ENCODE measurements at regions not wholly inside any gene's neighbourhood (a gene's known extent, or its start where the extent isn't known, plus 50 kb on each side); places are given as distances from the start of the nearest gene placed in this dataset.

DNA sequence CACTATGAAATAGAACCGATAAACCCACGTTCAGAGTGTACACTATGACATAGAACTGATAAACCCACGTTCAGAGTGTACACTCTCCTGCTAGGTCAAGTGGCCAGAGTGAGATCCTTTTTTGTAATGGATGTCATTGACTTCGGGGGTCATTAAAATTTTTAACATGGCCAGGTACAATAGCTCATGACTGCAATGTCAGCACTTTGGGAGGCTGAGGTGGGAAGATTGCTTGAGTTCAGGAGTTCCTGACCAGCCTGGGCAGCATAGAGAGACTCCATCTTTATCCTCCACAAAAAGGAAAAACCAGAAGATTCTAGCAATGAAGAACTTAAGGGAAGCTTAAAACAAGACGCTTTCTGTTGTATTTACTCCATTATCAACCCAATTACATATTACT is 439.7 kb upstream of the FRG1 start:
- intact Hi-C loops (cut with DNase I, micrococcal nuclease), result no loop called here
- H3K4me3 Mint-ChIP-seq, result no peak overlapping the region

DNA sequence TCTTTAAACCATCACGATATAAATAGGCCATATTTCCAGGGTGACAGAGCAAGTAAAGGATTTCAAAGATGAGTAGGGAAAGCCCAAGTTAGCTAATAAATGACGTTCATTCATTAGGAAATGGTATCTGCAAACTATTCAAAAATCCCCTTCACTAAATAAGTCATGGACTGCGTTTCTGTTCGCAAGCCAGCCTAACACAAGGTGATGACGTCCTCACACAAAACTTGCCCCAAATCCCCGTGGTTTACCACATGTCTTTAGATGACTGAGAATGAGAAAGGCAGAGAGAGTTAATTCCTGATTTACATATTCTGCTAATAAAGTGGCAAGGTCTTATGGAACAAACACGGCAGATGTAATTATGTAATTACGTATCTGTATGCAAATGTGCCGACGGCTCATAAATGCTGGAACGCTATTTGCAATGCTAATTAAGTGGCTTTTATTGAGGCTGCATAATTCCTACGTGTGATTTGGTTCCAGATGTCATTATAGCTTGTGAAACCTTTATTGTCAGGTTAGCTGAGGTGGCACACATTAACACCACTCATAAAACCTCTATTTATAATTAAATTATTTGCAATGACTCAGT is 437.7 kb upstream of the FRG1 start:
- Mint-ChIP-seq H3K9me3 (peaks cover 3% of the 10 kb centered on the region), H3K4me3 (no peak overlapping the region)
- TF ChIP-seq, protein P1, sequence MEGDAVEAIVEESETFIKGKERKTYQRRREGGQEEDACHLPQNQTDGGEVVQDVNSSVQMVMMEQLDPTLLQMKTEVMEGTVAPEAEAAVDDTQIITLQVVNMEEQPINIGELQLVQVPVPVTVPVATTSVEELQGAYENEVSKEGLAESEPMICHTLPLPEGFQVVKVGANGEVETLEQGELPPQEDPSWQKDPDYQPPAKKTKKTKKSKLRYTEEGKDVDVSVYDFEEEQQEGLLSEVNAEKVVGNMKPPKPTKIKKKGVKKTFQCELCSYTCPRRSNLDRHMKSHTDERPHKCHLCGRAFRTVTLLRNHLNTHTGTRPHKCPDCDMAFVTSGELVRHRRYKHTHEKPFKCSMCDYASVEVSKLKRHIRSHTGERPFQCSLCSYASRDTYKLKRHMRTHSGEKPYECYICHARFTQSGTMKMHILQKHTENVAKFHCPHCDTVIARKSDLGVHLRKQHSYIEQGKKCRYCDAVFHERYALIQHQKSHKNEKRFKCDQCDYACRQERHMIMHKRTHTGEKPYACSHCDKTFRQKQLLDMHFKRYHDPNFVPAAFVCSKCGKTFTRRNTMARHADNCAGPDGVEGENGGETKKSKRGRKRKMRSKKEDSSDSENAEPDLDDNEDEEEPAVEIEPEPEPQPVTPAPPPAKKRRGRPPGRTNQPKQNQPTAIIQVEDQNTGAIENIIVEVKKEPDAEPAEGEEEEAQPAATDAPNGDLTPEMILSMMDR (IDR thresholded peaks at IDR 0.05), result no peak

More for the DNA sequence above, 439.7 kb upstream of the FRG1 start:
- Mint-ChIP-seq H3K36me3 (ENCODE audit: low read depth) (no peaks in the 10 kb centered on the region), H3K27ac (no peak overlapping the region), H3K27me3 (no peaks in the 10 kb centered on the region), H3K4me1 (ENCODE audit: low read depth) (no peaks in the 10 kb centered on the region), H3K9me3 (peaks cover 3% of the 10 kb centered on the region)
- ChIA-PET POLR2A (no interaction called here), CTCF (no interaction called here)
- no peaks in the 10 kb centered on the region for H3K4me1 ChIP-seq (ENCODE audit: insufficient read depth, low read length)
- no peaks in the 10 kb centered on the region for H3K36me3 ChIP-seq (ENCODE audit: insufficient read depth, low read length)
- H3K27me3 ChIP-seq (ENCODE audit: control insufficient read depth in 1 of 2, insufficient read depth in 2 of 2, low read length in 2 of 2), result no peaks in the 10 kb centered on the region
- DNase-seq (no peak), ATAC-seq (ENCODE audit: poor library complexity) (no peak)
- no peak overlapping the region for H3K27ac ChIP-seq (ENCODE audit: low read depth in 1 of 2, low read length in 2 of 2)
- peaks cover 0 to 34% of the 10 kb centered on the region in 2 experiments for H3K9me3 ChIP-seq (ENCODE audit: control insufficient read depth in 1 of 2, insufficient read depth in 1 of 2, low read length in 2 of 2)
- TF ChIP-seq, protein P1 (IDR thresholded peaks at IDR 0.05), result no peak
- H3K4me3 ChIP-seq (ENCODE audit: low read length), result no peak overlapping the region

DNA sequence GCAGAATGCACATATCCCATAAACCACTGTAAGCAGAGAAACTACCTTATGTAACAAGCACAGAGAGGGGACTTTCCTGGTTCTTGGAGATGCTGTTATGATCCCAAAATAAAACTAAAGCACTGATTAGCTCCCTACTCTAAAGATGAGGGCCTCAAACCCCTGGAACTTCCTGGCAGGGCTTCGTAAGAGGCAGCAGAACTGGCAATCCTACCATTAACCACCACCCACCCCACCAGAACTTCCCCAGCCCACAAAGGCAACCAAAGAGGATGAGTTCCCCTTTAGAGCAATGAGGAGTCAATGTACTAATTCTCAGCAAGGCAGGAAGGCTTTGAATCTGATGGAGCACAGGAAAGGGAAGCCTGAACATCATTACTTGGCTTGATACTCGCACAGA is 436.5 kb upstream of the FRG1 start:
- Mint-ChIP-seq H3K9me3 (peaks cover 3% of the 10 kb centered on the region), H3K27me3 (no peaks in the 10 kb centered on the region), H3K4me1 (ENCODE audit: low read depth) (no peaks in the 10 kb centered on the region), H3K27ac (no peak overlapping the region), H3K36me3 (ENCODE audit: low read depth) (no peaks in the 10 kb centered on the region), H3K4me3 (no peak overlapping the region)
- intact Hi-C loops (cut with DNase I, micrococcal nuclease), result no loop called here
- TF ChIP-seq, protein P1 (IDR thresholded peaks at IDR 0.05), result no peak
- H3K36me3 ChIP-seq (ENCODE audit: insufficient read depth, low read length), result no peaks in the 10 kb centered on the region
- no peaks in the 10 kb centered on the region for H3K27me3 ChIP-seq (ENCODE audit: control insufficient read depth in 1 of 2, insufficient read depth in 2 of 2, low read length in 2 of 2)
- no peak overlapping the region for H3K4me3 ChIP-seq (ENCODE audit: low read length)
- DNase-seq, result peak in 1 of 14 experiments; percentile 2
- H3K4me1 ChIP-seq (ENCODE audit: insufficient read depth, low read length), result no peaks in the 10 kb centered on the region
- no peak for ATAC-seq (ENCODE audit: poor library complexity)
- peaks cover 0 to 15% of the 10 kb centered on the region in 2 experiments for H3K9me3 ChIP-seq (ENCODE audit: control insufficient read depth in 1 of 2, insufficient read depth in 1 of 2, low read length in 2 of 2)
- no peak overlapping the region for H3K27ac ChIP-seq (ENCODE audit: low read depth in 1 of 2, low read length in 2 of 2)
- CTCF ChIA-PET, result no interaction called here
- POLR2A ChIA-PET, result no interaction called here

More for the DNA sequence above, 437.7 kb upstream of the FRG1 start:
- ATAC-seq (ENCODE audit: poor library complexity) (no peak), DNase-seq (no peak)
- no peaks in the 10 kb centered on the region for H3K36me3 ChIP-seq (ENCODE audit: insufficient read depth, low read length)
- intact Hi-C loops (cut with DNase I, micrococcal nuclease), result no loop called here
- Mint-ChIP-seq H3K4me1 (ENCODE audit: low read depth) (no peaks in the 10 kb centered on the region), H3K27me3 (no peaks in the 10 kb centered on the region), H3K27ac (no peak overlapping the region), H3K36me3 (ENCODE audit: low read depth) (no peaks in the 10 kb centered on the region)
- H3K27ac ChIP-seq (ENCODE audit: low read depth in 1 of 2, low read length in 2 of 2), result no peak overlapping the region
- ChIA-PET CTCF (no interaction called here), POLR2A (no interaction called here)
- H3K27me3 ChIP-seq (ENCODE audit: control insufficient read depth in 1 of 2, insufficient read depth in 2 of 2, low read length in 2 of 2), result no peaks in the 10 kb centered on the region
- peaks cover 0 to 22% of the 10 kb centered on the region in 2 experiments for H3K9me3 ChIP-seq (ENCODE audit: control insufficient read depth in 1 of 2, insufficient read depth in 1 of 2, low read length in 2 of 2)
- H3K4me3 ChIP-seq (ENCODE audit: low read length), result no peak overlapping the region
- no peaks in the 10 kb centered on the region for H3K4me1 ChIP-seq (ENCODE audit: insufficient read depth, low read length)

Measured in CD4-positive, alpha-beta T cell (primary cell).